ENCODE measurements at regions not wholly inside any gene's neighbourhood (a gene's known extent, or its start where the extent isn't known, plus 50 kb on each side); places are given as distances from the start of the nearest gene placed in this dataset.

DNA sequence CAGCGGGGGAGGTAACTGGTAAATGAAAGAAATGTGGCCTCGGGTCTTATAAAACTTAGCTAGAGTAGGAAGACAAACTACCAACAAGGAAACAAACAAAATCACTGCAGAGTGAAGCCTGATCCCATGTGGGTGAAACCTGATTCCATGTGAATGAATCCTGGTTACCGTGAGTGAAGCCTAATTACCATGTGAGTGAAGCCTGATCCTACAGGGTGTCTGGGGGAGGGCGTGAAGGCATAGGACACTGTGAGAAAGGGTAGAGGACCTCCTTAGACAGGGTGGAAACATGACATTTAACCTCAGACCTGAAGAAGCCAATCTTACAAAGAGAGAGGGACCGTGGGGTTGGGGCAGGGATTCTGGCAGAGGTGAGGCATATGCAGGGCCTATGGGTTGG, 106.2 kb upstream of the USP47 start:
- 37% methylated on average over 5 of the region's 5 CpGs for WGBS (ENCODE audit: low lambda C conversion rate)
- Histone ChIP-seq H3K9me3 (no peaks in the 10 kb centered on the region), H3K27ac (ENCODE audit: low read depth in 2 of 2, low read length in 1 of 2) (no peak overlapping the region), H3K9ac (no peak overlapping the region), H3K36me3 (replicated peaks in 1 of 2; ENCODE audit: control insufficient read depth in 1 of 2, insufficient read depth in 2 of 2, low read length in 1 of 2) (no peaks in the 10 kb centered on the region), H2AFZ (ENCODE audit: low read depth) (no peak overlapping the region), H3K4me1 (ENCODE audit: control insufficient read depth in 1 of 2, insufficient read depth in 2 of 2, low read depth in 1 of 2, low read length in 1 of 2) (peaks cover 0 to 3% of the 10 kb centered on the region in 2 experiments; a peak in 1 of 4 replicates), H3K4me3 (ENCODE audit: low read depth in 2 of 2, low read length in 1 of 2) (no peak overlapping the region), H3F3A (replicated peaks; ENCODE audit: insufficient read depth) (no peaks in the 10 kb centered on the region), H3K9me2 (no peaks in the 10 kb centered on the region), H3K4me2 (no peak overlapping the region), H3K27me3 (ENCODE audit: insufficient read depth) (peaks cover 5% of the 10 kb centered on the region; the same call in 1 of the 2 replicates), H3K79me2 (ENCODE audit: insufficient read depth) (no peaks in the 10 kb centered on the region), H4K20me1 (ENCODE audit: insufficient read depth) (no peaks in the 10 kb centered on the region)
- ChIA-PET POLR2A (no interaction called here), CTCF (no interaction called here)
- no peak for DNase-seq
- TF ChIP-seq, protein P1, sequence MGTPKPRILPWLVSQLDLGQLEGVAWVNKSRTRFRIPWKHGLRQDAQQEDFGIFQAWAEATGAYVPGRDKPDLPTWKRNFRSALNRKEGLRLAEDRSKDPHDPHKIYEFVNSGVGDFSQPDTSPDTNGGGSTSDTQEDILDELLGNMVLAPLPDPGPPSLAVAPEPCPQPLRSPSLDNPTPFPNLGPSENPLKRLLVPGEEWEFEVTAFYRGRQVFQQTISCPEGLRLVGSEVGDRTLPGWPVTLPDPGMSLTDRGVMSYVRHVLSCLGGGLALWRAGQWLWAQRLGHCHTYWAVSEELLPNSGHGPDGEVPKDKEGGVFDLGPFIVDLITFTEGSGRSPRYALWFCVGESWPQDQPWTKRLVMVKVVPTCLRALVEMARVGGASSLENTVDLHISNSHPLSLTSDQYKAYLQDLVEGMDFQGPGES (IDR thresholded peaks at IDR 0.05; ENCODE audit: low read depth, low read length), result no peak
- no peak for TF ChIP-seq NFIC (IDR thresholded peaks at IDR 0.05; ENCODE audit: borderline replicate concordance)
- no peak for TF ChIP-seq RFX5 (IDR thresholded peaks at IDR 0.05; ENCODE audit: low read length)
- TF ChIP-seq JUND (IDR thresholded peaks at IDR 0.05), result no peak
- no peak for TF ChIP-seq RCOR1 (IDR thresholded peaks at IDR 0.05; ENCODE audit: low read length)
- no peak for TF ChIP-seq NRF1 (IDR thresholded peaks at IDR 0.05; ENCODE audit: low read depth, low read length)
- TF ChIP-seq MAX (IDR thresholded peaks at IDR 0.05; ENCODE audit: low read depth), result no peak
- TF ChIP-seq, protein P2, sequence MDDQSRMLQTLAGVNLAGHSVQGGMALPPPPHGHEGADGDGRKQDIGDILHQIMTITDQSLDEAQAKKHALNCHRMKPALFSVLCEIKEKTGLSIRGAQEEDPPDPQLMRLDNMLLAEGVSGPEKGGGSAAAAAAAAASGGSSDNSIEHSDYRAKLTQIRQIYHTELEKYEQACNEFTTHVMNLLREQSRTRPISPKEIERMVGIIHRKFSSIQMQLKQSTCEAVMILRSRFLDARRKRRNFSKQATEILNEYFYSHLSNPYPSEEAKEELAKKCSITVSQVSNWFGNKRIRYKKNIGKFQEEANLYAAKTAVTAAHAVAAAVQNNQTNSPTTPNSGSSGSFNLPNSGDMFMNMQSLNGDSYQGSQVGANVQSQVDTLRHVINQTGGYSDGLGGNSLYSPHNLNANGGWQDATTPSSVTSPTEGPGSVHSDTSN (IDR thresholded peaks at IDR 0.05), result no peak
- no peak for TF ChIP-seq SIN3A (IDR thresholded peaks at IDR 0.05; ENCODE audit: borderline replicate concordance, low read depth, low read length)
- no peak for TF ChIP-seq TAF1 (IDR thresholded peaks at IDR 0.05; ENCODE audit: borderline replicate concordance, low read depth, low read length)
- no peak for TF ChIP-seq MEF2A (IDR thresholded peaks at IDR 0.05; ENCODE audit: borderline replicate concordance, low read depth)

- Histone ChIP-seq H3K9me2 (no peaks in the 10 kb centered on the region), H2AFZ (ENCODE audit: low read depth) (no peak overlapping the region), H3K4me3 (ENCODE audit: low read depth in 2 of 2, low read length in 1 of 2) (no peak overlapping the region), H3K79me2 (ENCODE audit: insufficient read depth) (no peaks in the 10 kb centered on the region), H3F3A (replicated peaks; ENCODE audit: insufficient read depth) (no peaks in the 10 kb centered on the region), H3K9me3 (no peaks in the 10 kb centered on the region), H3K9ac (no peak overlapping the region), H3K27me3 (ENCODE audit: insufficient read depth) (peaks cover 5% of the 10 kb centered on the region; the same call in 1 of the 2 replicates), H3K36me3 (replicated peaks in 1 of 2; ENCODE audit: control insufficient read depth in 1 of 2, insufficient read depth in 2 of 2, low read length in 1 of 2) (no peaks in the 10 kb centered on the region), H3K27ac (ENCODE audit: low read depth in 2 of 2, low read length in 1 of 2) (no peak overlapping the region), H4K20me1 (ENCODE audit: insufficient read depth) (no peaks in the 10 kb centered on the region), H3K4me2 (no peak overlapping the region), H3K4me1 (ENCODE audit: control insufficient read depth in 1 of 2, insufficient read depth in 2 of 2, low read depth in 1 of 2, low read length in 1 of 2) (no peaks in the 10 kb centered on the region; a peak in 1 of 4 replicates)
- no peak for DNase-seq
- ChIA-PET CTCF (no interaction called here), POLR2A (interaction anchor here (0.7 kb wide), 1 partner anchor 9 kb away, joined by 3 read pairs; no protein-coding TSS in a partner anchor)
- WGBS (ENCODE audit: low lambda C conversion rate), result 54% methylated on average over 8 of the region's 8 CpGs
- TF ChIP-seq RCOR1 (IDR thresholded peaks at IDR 0.05; ENCODE audit: low read length), result no peak
- no peak for TF ChIP-seq EP300 (IDR thresholded peaks at IDR 0.05; ENCODE audit: borderline replicate concordance in 1 of 2, low read depth in 1 of 2, low read length in 1 of 2)
- no peak for TF ChIP-seq POLR2AphosphoS5 (IDR thresholded peaks at IDR 0.05; ENCODE audit: low read depth, low read length)
- TF ChIP-seq CTCF (IDR thresholded peaks at IDR 0.05), result no peak
- TF ChIP-seq FOXM1 (IDR thresholded peaks at IDR 0.05; ENCODE audit: low read depth), result no peak
- TF ChIP-seq, protein P3, sequence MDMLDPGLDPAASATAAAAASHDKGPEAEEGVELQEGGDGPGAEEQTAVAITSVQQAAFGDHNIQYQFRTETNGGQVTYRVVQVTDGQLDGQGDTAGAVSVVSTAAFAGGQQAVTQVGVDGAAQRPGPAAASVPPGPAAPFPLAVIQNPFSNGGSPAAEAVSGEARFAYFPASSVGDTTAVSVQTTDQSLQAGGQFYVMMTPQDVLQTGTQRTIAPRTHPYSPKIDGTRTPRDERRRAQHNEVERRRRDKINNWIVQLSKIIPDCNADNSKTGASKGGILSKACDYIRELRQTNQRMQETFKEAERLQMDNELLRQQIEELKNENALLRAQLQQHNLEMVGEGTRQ (IDR thresholded peaks at IDR 0.05; ENCODE audit: borderline replicate concordance, low read depth, low read length), result no peak
- TF ChIP-seq, protein P2 (IDR thresholded peaks at IDR 0.05), result no peak
- no peak for TF ChIP-seq TAF1 (IDR thresholded peaks at IDR 0.05; ENCODE audit: borderline replicate concordance, low read depth, low read length)
- no peak for TF ChIP-seq ELF1 (IDR thresholded peaks at IDR 0.05)
- TF ChIP-seq JUND (IDR thresholded peaks at IDR 0.05), result no peak
- no peak for TF ChIP-seq YY1 (IDR thresholded peaks at IDR 0.05; ENCODE audit: low read depth)
- TF ChIP-seq NRF1 (IDR thresholded peaks at IDR 0.05; ENCODE audit: low read depth, low read length), result no peak
- no peak for TF ChIP-seq MAX (IDR thresholded peaks at IDR 0.05; ENCODE audit: low read depth)
- TF ChIP-seq GABPA (IDR thresholded peaks at IDR 0.05; ENCODE audit: low read depth), result no peak
- TF ChIP-seq TEAD4 (IDR thresholded peaks at IDR 0.05; ENCODE audit: borderline replicate concordance, insufficient read depth), result no peak
These were observed 108.5 kb upstream of the USP47 start for GRCh38 chr11:11733246-11733747.

Measured in SK-N-SH (cell line).